ENCODE measurements at regions not wholly inside any gene's neighbourhood (a gene's known extent, or its start where the extent isn't known, plus 50 kb on each side); places are given as distances from the start of the nearest gene placed in this dataset.

- Histone ChIP-seq H3K4me3 (no peak overlapping the region), H2AFZ (no peak overlapping the region), H3K27me3 (replicated peaks; ENCODE audit: insufficient read depth) (no peaks in the 10 kb centered on the region), H3F3A (ENCODE audit: insufficient read depth) (no peaks in the 10 kb centered on the region), H3K9me2 (ENCODE audit: insufficient read depth) (no peaks in the 10 kb centered on the region), H3K27ac (no peak overlapping the region), H3K9ac (no peak overlapping the region), H3K4me2 (ENCODE audit: unreplicated experiment) (no peak overlapping the region), H4K20me1 (ENCODE audit: insufficient read depth) (no peaks in the 10 kb centered on the region), H3K4me1 (ENCODE audit: insufficient read depth) (no peaks in the 10 kb centered on the region), H3K36me3 (ENCODE audit: low read depth) (no peaks in the 10 kb centered on the region), H3K9me3 (ENCODE audit: low read depth) (no peaks in the 10 kb centered on the region), H3K79me2 (ENCODE audit: insufficient read depth) (no peaks in the 10 kb centered on the region)
- 47 to 52% methylated on average over 15 of the region's 15 CpGs for WGBS, 2 experiments (ENCODE audit: low coverage in 1 of 2, low lambda C conversion rate in 2 of 2, missing lambda C conversion rate in 2 of 2)
- TF ChIP-seq EZH2 (IDR thresholded peaks at IDR 0.05; ENCODE audit: insufficient read depth, poor library complexity, severe bottlenecking) (no peak), EZH2phosphoT487 (IDR thresholded peaks at IDR 0.05; ENCODE audit: insufficient read depth, low read depth) (no peak)
- no peak for DNase-seq
- in situ Hi-C loops (cut with MboI): no loop called here
These were observed 230.4 kb downstream of the SNRPN start for GRCh38 chr15:25185156-25185710.

- Histone ChIP-seq H3K79me2 (ENCODE audit: insufficient read depth) (no peaks in the 10 kb centered on the region), H3K4me1 (ENCODE audit: insufficient read depth) (no peaks in the 10 kb centered on the region), H3K9ac (no peak overlapping the region), H3K4me2 (ENCODE audit: unreplicated experiment) (no peak overlapping the region), H3K9me3 (ENCODE audit: low read depth) (no peaks in the 10 kb centered on the region), H2AFZ (no peak overlapping the region), H3K36me3 (ENCODE audit: low read depth) (no peaks in the 10 kb centered on the region), H3K27me3 (replicated peaks; ENCODE audit: insufficient read depth) (no peaks in the 10 kb centered on the region), H3K4me3 (no peak overlapping the region), H3F3A (ENCODE audit: insufficient read depth) (no peaks in the 10 kb centered on the region), H4K20me1 (ENCODE audit: insufficient read depth) (no peaks in the 10 kb centered on the region), H3K27ac (no peak overlapping the region), H3K9me2 (ENCODE audit: insufficient read depth) (no peaks in the 10 kb centered on the region)
- in situ Hi-C loops (cut with MboI): no loop called here
- 39 to 40% methylated on average over 6 of the region's 6 CpGs for WGBS, 2 experiments (ENCODE audit: low coverage in 1 of 2, low lambda C conversion rate in 2 of 2, missing lambda C conversion rate in 2 of 2)
- DNase-seq: no peak
- TF ChIP-seq EZH2 (IDR thresholded peaks at IDR 0.05; ENCODE audit: insufficient read depth, poor library complexity, severe bottlenecking): no peak
- no peak for TF ChIP-seq EZH2phosphoT487 (IDR thresholded peaks at IDR 0.05; ENCODE audit: insufficient read depth, low read depth)
These were observed 231.0 kb downstream of the SNRPN start for GRCh38 chr15:25185791-25186190.

- Histone ChIP-seq H3K9ac (no peak overlapping the region), H3K27ac (no peak overlapping the region), H3K79me2 (ENCODE audit: insufficient read depth) (no peaks in the 10 kb centered on the region), H3K4me1 (ENCODE audit: insufficient read depth) (no peaks in the 10 kb centered on the region), H2AFZ (no peak overlapping the region), H4K20me1 (ENCODE audit: insufficient read depth) (no peaks in the 10 kb centered on the region), H3K4me3 (no peak overlapping the region), H3K4me2 (ENCODE audit: unreplicated experiment) (no peak overlapping the region), H3K9me2 (ENCODE audit: insufficient read depth) (no peaks in the 10 kb centered on the region), H3F3A (ENCODE audit: insufficient read depth) (no peaks in the 10 kb centered on the region), H3K36me3 (ENCODE audit: low read depth) (no peaks in the 10 kb centered on the region), H3K9me3 (ENCODE audit: low read depth) (no peaks in the 10 kb centered on the region), H3K27me3 (replicated peaks; ENCODE audit: insufficient read depth) (no peaks in the 10 kb centered on the region)
- no peak for DNase-seq
- TF ChIP-seq EZH2phosphoT487 (IDR thresholded peaks at IDR 0.05; ENCODE audit: insufficient read depth, low read depth) (no peak), EZH2 (IDR thresholded peaks at IDR 0.05; ENCODE audit: insufficient read depth, poor library complexity, severe bottlenecking) (no peak)
- in situ Hi-C loops (cut with MboI): no loop called here
- WGBS, 2 experiments (ENCODE audit: low coverage in 1 of 2, low lambda C conversion rate in 2 of 2, missing lambda C conversion rate in 2 of 2): 38 to 41% methylated on average over 7 to 9 of the region's 9 CpGs
These were observed 231.6 kb downstream of the SNRPN start for GRCh38 chr15:25186411-25186810.

- no peak overlapping the region for H2AFZ ChIP-seq
- no peaks in the 10 kb centered on the region for H3K36me3 ChIP-seq (ENCODE audit: low read depth)
- no peaks in the 10 kb centered on the region for H3K79me2 ChIP-seq (ENCODE audit: insufficient read depth)
- no peaks in the 10 kb centered on the region for H4K20me1 ChIP-seq (ENCODE audit: insufficient read depth)
- H3K9me3 ChIP-seq (ENCODE audit: low read depth): no peaks in the 10 kb centered on the region
- no peak overlapping the region for H3K9ac ChIP-seq
- H3K9me2 ChIP-seq (ENCODE audit: insufficient read depth): no peaks in the 10 kb centered on the region
- no peak for DNase-seq
- no peak for TF ChIP-seq EZH2phosphoT487 (IDR thresholded peaks at IDR 0.05; ENCODE audit: insufficient read depth, low read depth)
- TF ChIP-seq EZH2 (IDR thresholded peaks at IDR 0.05; ENCODE audit: insufficient read depth, poor library complexity, severe bottlenecking): no peak
- no peaks in the 10 kb centered on the region for H3K27me3 ChIP-seq (replicated peaks; ENCODE audit: insufficient read depth)
- H3K27ac ChIP-seq: no peak overlapping the region
- no peaks in the 10 kb centered on the region for H3K4me1 ChIP-seq (ENCODE audit: insufficient read depth)
- in situ Hi-C loops (cut with MboI): no loop called here
- H3F3A ChIP-seq (ENCODE audit: insufficient read depth): no peaks in the 10 kb centered on the region
- WGBS, 2 experiments (ENCODE audit: low coverage in 1 of 2, low lambda C conversion rate in 2 of 2, missing lambda C conversion rate in 2 of 2): 55 to 56% methylated on average over 14 of the region's 14 CpGs
- no peak overlapping the region for H3K4me3 ChIP-seq
- no peak overlapping the region for H3K4me2 ChIP-seq (ENCODE audit: unreplicated experiment)
These were observed 232.3 kb downstream of the SNRPN start for GRCh38 chr15:25186906-25187645.
